ENCODE measurements at regions not wholly inside any gene's neighbourhood (a gene's known extent, or its start where the extent isn't known, plus 50 kb on each side); places are given as distances from the start of the nearest gene placed in this dataset.

DNA sequence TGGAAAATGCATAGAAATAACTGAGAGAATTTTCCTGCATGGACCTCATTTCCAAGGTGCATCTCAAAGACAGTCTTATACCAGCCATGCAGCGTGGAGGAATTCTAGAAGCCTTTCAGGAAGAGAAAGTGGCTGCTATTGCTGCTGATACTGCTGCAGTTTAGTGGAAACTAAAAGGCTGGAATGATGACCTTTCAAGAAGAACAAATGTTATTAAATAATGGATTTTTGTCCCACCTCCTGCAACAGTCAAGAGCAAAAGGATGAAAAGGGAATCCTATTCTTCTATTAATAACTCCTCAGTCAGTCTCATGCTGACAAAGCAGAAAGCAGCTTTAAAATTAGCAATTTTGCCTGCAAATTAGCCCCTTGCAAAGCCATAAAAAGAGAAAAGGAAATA, 68.2 kb upstream of the C1orf87 start:
- no peak for TF ChIP-seq ZNF555 (tag by site-specific recombination; conservative IDR thresholded peaks at IDR 0.05)
- TF ChIP-seq, protein P1, sequence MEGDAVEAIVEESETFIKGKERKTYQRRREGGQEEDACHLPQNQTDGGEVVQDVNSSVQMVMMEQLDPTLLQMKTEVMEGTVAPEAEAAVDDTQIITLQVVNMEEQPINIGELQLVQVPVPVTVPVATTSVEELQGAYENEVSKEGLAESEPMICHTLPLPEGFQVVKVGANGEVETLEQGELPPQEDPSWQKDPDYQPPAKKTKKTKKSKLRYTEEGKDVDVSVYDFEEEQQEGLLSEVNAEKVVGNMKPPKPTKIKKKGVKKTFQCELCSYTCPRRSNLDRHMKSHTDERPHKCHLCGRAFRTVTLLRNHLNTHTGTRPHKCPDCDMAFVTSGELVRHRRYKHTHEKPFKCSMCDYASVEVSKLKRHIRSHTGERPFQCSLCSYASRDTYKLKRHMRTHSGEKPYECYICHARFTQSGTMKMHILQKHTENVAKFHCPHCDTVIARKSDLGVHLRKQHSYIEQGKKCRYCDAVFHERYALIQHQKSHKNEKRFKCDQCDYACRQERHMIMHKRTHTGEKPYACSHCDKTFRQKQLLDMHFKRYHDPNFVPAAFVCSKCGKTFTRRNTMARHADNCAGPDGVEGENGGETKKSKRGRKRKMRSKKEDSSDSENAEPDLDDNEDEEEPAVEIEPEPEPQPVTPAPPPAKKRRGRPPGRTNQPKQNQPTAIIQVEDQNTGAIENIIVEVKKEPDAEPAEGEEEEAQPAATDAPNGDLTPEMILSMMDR (tag by site-specific recombination; IDR thresholded peaks at IDR 0.05) = no peak
- TF ChIP-seq BCL11A (tag by site-specific recombination; IDR thresholded peaks at IDR 0.05; ENCODE audit: low read depth) = no peak
- TF ChIP-seq WT1 (tag by site-specific recombination; IDR thresholded peaks at IDR 0.05) = no peak

All from HEK293 (cell line).